Panc1 (cell line): ENCODE measurements at regions not wholly inside any gene's neighbourhood (a gene's known extent, or its start where the extent isn't known, plus 50 kb on each side); places are given as distances from the start of the nearest gene placed in this dataset.

Experiments used
- POLR2AphosphoS5 ChIP-seq: IDR thresholded peaks from 2 replicates; pipeline ENCODE4 v1.6.1; 2012; ENCODE audit warnings: mild to moderate bottlenecking, low read depth, low read length, moderate library complexity
- TF ChIP-seq, protein P1 (sequence below): fragments of 450-650 bp; IDR thresholded peaks from 2 replicates; pipeline ENCODE4 v1.5.1; 2017; ENCODE audit warnings: mild to moderate bottlenecking
- TF ChIP-seq, protein P2 (sequence below), 2 experiments: IDR thresholded peaks; 2 replicates each; pipeline ENCODE4 v1.6.1; 2011 to 2012; ENCODE audit warnings: low read depth in 2 of 2, control low read depth in 1 of 2, low read length in 1 of 2, mild to moderate bottlenecking in 1 of 2, moderate library complexity in 1 of 2; ENCODE audit not compliant: insufficient read depth in 1 of 2

DNA sequence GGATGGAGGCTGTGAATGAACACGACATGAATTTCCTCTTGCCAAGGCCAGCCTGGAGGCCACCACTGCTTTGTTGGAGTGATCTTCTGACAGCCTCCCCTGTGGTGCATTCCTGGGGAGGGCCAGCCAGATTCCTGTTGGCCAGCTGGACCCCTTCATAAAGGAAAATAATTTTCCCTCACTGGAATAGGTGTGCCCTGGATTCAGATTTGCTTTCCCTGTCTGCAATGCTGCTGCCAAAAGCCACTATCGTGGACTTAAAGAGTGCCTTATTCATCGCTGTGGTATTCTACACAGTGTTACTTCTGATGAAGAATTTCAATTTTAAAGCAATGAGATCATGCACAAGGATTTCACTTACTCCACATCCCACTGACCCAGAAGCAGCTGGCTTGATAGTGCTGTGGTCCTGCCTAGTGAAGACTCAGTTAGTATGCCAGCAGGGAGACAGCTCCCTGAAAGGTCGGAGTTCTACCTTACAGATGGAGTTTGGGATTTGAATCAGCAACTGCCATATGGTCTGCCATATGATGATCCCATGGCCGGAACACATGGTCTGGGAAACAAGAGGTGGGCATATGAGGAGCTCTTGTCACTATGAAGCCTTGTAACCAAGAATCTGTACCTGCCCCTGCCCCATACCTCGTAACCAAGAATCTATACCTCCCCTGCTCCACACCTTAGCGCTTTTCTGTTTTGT, 145.2 kb downstream of the KLF13 start:
- TF ChIP-seq, protein P1, sequence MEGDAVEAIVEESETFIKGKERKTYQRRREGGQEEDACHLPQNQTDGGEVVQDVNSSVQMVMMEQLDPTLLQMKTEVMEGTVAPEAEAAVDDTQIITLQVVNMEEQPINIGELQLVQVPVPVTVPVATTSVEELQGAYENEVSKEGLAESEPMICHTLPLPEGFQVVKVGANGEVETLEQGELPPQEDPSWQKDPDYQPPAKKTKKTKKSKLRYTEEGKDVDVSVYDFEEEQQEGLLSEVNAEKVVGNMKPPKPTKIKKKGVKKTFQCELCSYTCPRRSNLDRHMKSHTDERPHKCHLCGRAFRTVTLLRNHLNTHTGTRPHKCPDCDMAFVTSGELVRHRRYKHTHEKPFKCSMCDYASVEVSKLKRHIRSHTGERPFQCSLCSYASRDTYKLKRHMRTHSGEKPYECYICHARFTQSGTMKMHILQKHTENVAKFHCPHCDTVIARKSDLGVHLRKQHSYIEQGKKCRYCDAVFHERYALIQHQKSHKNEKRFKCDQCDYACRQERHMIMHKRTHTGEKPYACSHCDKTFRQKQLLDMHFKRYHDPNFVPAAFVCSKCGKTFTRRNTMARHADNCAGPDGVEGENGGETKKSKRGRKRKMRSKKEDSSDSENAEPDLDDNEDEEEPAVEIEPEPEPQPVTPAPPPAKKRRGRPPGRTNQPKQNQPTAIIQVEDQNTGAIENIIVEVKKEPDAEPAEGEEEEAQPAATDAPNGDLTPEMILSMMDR, result no peak
- TF ChIP-seq POLR2AphosphoS5, result no peak
- TF ChIP-seq, protein P2, sequence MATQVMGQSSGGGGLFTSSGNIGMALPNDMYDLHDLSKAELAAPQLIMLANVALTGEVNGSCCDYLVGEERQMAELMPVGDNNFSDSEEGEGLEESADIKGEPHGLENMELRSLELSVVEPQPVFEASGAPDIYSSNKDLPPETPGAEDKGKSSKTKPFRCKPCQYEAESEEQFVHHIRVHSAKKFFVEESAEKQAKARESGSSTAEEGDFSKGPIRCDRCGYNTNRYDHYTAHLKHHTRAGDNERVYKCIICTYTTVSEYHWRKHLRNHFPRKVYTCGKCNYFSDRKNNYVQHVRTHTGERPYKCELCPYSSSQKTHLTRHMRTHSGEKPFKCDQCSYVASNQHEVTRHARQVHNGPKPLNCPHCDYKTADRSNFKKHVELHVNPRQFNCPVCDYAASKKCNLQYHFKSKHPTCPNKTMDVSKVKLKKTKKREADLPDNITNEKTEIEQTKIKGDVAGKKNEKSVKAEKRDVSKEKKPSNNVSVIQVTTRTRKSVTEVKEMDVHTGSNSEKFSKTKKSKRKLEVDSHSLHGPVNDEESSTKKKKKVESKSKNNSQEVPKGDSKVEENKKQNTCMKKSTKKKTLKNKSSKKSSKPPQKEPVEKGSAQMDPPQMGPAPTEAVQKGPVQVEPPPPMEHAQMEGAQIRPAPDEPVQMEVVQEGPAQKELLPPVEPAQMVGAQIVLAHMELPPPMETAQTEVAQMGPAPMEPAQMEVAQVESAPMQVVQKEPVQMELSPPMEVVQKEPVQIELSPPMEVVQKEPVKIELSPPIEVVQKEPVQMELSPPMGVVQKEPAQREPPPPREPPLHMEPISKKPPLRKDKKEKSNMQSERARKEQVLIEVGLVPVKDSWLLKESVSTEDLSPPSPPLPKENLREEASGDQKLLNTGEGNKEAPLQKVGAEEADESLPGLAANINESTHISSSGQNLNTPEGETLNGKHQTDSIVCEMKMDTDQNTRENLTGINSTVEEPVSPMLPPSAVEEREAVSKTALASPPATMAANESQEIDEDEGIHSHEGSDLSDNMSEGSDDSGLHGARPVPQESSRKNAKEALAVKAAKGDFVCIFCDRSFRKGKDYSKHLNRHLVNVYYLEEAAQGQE (IDR thresholded peaks at IDR 0.05; ENCODE audit: insufficient read depth in 1 of 2, low read depth in 2 of 2, low read length in 1 of 2), result no peak
